ENCODE measurements at regions not wholly inside any gene's neighbourhood (a gene's known extent, or its start where the extent isn't known, plus 50 kb on each side); places are given as distances from the start of the nearest gene placed in this dataset.

GRCh38 chr9:73080110-73080694 is 71.5 kb upstream of the ANXA1 start:
- Histone ChIP-seq H3K9me2 (ENCODE audit: insufficient read depth, low read length) (no peaks in the 10 kb centered on the region), H3K9me3 (ENCODE audit: low read length) (no peaks in the 10 kb centered on the region), H2AFZ (ENCODE audit: low read length) (no peak overlapping the region), H4K20me1 (ENCODE audit: insufficient read depth, low read length) (no peaks in the 10 kb centered on the region), H3K4me1 (ENCODE audit: insufficient read depth, low read length, poor library complexity, severe bottlenecking) (no peaks in the 10 kb centered on the region), H3K4me2 (ENCODE audit: low read length) (no peak overlapping the region), H3K4me3 (ENCODE audit: low read depth, low read length, poor library complexity, severe bottlenecking) (no peak overlapping the region), H3K79me2 (ENCODE audit: insufficient read depth, low read depth, low read length) (no peaks in the 10 kb centered on the region), H3K36me3 (ENCODE audit: insufficient read depth, low read length) (no peaks in the 10 kb centered on the region), H3K27ac (ENCODE audit: low read depth, low read length, poor library complexity, severe bottlenecking) (no peak overlapping the region)
- TF ChIP-seq CTCF (conservative IDR thresholded peaks at IDR 0.05; ENCODE audit: low read length) (no peak), EZH2phosphoT487 (IDR thresholded peaks at IDR 0.05; ENCODE audit: borderline replicate concordance, low read depth, low read length) (no peak)
- no TSS peak for BruUV-seq (replicated peaks)
- DNase-seq (ENCODE audit: low spot score): no peak
- intact Hi-C loops (cut with micrococcal nuclease; ENCODE audit: unreplicated experiment): loop anchor here (5.0 kb wide), 1 partner anchor 223 kb away; no protein-coding TSS in a partner anchor
- CTCF ChIA-PET (ENCODE audit: unreplicated experiment): interaction anchor here (0.5 kb wide), 1 partner anchor 26 kb away, joined by 3 read pairs; no protein-coding TSS in a partner anchor
- POLR2A ChIA-PET: no interaction called here

- H3K27ac ChIP-seq (ENCODE audit: low read depth, low read length, poor library complexity, severe bottlenecking): no peak overlapping the region
- H3K79me2 ChIP-seq (ENCODE audit: insufficient read depth, low read depth, low read length): no peaks in the 10 kb centered on the region
- no peaks in the 10 kb centered on the region for H3K36me3 ChIP-seq (ENCODE audit: insufficient read depth, low read length)
- no peaks in the 10 kb centered on the region for H3K9me3 ChIP-seq (ENCODE audit: low read length)
- no peak overlapping the region for H3K4me3 ChIP-seq (ENCODE audit: low read depth, low read length, poor library complexity, severe bottlenecking)
- ChIA-PET CTCF (ENCODE audit: unreplicated experiment) (no interaction called here), POLR2A (no interaction called here)
- no TSS peak for BruUV-seq (replicated peaks)
- intact Hi-C loops (cut with micrococcal nuclease; ENCODE audit: unreplicated experiment): loop anchor here (1.0 kb wide), 1 partner anchor 10 kb away; no protein-coding TSS in a partner anchor
- H3K9me2 ChIP-seq (ENCODE audit: insufficient read depth, low read length): no peaks in the 10 kb centered on the region
- peak; percentile 40; the same call in 1 of the 2 replicates for TF ChIP-seq CTCF (conservative IDR thresholded peaks at IDR 0.05; ENCODE audit: low read length)
- no peak for TF ChIP-seq EZH2phosphoT487 (IDR thresholded peaks at IDR 0.05; ENCODE audit: borderline replicate concordance, low read depth, low read length)
- no peaks in the 10 kb centered on the region for H3K4me1 ChIP-seq (ENCODE audit: insufficient read depth, low read length, poor library complexity, severe bottlenecking)
- no peak overlapping the region for H2AFZ ChIP-seq (ENCODE audit: low read length)
- H4K20me1 ChIP-seq (ENCODE audit: insufficient read depth, low read length): no peaks in the 10 kb centered on the region
- no peak overlapping the region for H3K4me2 ChIP-seq (ENCODE audit: low read length)
- peak; percentile 5 for DNase-seq (ENCODE audit: low spot score)
Measured at GRCh38 chr9:73079326-73079725, 72.3 kb upstream of the ANXA1 start.

DNA sequence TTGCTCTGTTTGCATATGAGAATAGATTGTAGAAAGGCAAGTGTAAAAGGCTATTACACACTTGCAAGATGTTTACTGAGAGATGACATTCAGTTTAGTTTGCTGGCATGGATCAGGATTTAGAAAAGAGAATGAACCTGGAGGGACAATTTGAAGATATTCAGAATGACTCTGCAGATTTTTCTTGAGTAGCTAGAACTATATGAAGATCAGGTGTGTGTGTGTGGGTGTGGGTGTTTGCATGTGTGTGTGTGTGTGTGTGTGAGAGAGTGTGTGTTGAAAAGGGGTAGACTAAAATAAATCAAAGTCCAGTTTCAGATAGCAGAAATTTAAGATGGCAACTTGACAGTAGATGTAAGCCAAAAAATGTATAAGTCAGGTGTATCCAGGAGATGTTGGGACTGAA is 74.0 kb upstream of the ANXA1 start:
- ChIA-PET CTCF (ENCODE audit: unreplicated experiment) (no interaction called here), POLR2A (no interaction called here)
- Histone ChIP-seq H3K27ac (ENCODE audit: low read depth, low read length, poor library complexity, severe bottlenecking) (no peak overlapping the region), H3K36me3 (ENCODE audit: insufficient read depth, low read length) (no peaks in the 10 kb centered on the region), H2AFZ (ENCODE audit: low read length) (no peak overlapping the region), H3K9me3 (ENCODE audit: low read length) (no peaks in the 10 kb centered on the region), H4K20me1 (ENCODE audit: insufficient read depth, low read length) (no peaks in the 10 kb centered on the region), H3K4me2 (ENCODE audit: low read length) (no peak overlapping the region), H3K9me2 (ENCODE audit: insufficient read depth, low read length) (no peaks in the 10 kb centered on the region), H3K4me1 (ENCODE audit: insufficient read depth, low read length, poor library complexity, severe bottlenecking) (no peaks in the 10 kb centered on the region), H3K4me3 (ENCODE audit: low read depth, low read length, poor library complexity, severe bottlenecking) (no peak overlapping the region), H3K79me2 (ENCODE audit: insufficient read depth, low read depth, low read length) (no peaks in the 10 kb centered on the region)
- DNase-seq (ENCODE audit: low spot score): no peak
- intact Hi-C loops (cut with micrococcal nuclease; ENCODE audit: unreplicated experiment): no loop called here
- no peak for TF ChIP-seq CTCF (conservative IDR thresholded peaks at IDR 0.05; ENCODE audit: low read length)
- no peak for TF ChIP-seq EZH2phosphoT487 (IDR thresholded peaks at IDR 0.05; ENCODE audit: borderline replicate concordance, low read depth, low read length)
- BruUV-seq (replicated peaks): no TSS peak
